ENCODE measurements at regions not wholly inside any gene's neighbourhood (a gene's known extent, or its start where the extent isn't known, plus 50 kb on each side); places are given as distances from the start of the nearest gene placed in this dataset.

GRCh38 chr4:30620711-30621110 lies 99.5 kb upstream of the PCDH7 start:
- H3K4me3 ChIP-seq (ENCODE audit: low read depth, low read length): no peak overlapping the region
- DNase-seq (ENCODE audit: low read depth): no peak
- TF ChIP-seq, protein P1, sequence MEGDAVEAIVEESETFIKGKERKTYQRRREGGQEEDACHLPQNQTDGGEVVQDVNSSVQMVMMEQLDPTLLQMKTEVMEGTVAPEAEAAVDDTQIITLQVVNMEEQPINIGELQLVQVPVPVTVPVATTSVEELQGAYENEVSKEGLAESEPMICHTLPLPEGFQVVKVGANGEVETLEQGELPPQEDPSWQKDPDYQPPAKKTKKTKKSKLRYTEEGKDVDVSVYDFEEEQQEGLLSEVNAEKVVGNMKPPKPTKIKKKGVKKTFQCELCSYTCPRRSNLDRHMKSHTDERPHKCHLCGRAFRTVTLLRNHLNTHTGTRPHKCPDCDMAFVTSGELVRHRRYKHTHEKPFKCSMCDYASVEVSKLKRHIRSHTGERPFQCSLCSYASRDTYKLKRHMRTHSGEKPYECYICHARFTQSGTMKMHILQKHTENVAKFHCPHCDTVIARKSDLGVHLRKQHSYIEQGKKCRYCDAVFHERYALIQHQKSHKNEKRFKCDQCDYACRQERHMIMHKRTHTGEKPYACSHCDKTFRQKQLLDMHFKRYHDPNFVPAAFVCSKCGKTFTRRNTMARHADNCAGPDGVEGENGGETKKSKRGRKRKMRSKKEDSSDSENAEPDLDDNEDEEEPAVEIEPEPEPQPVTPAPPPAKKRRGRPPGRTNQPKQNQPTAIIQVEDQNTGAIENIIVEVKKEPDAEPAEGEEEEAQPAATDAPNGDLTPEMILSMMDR (IDR thresholded peaks at IDR 0.05; ENCODE audit: insufficient read depth, low read depth, low read length): no peak

DNA sequence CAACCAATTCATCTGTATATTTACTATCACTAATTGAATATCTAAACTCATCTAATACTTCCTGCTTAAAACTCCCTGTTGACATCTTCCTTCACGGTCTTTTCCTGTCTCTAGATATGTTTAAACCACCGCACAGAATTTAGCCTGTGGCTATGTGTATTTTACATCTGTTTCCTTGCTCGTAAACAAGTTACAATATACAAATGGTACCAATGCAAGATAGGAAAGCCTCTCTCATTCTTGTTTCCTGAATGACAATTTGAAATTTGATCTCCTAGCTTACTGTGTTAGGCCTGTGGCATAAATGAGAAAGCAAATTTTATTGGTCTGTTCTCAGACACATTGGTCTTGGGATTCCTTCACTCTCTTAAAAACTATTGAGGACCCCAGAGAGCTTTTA lies 89.7 kb upstream of the PCDH7 start:
- TF ChIP-seq, protein P1 (IDR thresholded peaks at IDR 0.05; ENCODE audit: insufficient read depth, low read depth, low read length): no peak
- no peak for DNase-seq (ENCODE audit: low read depth)
- H3K4me3 ChIP-seq (ENCODE audit: low read depth, low read length): no peak overlapping the region

DNA sequence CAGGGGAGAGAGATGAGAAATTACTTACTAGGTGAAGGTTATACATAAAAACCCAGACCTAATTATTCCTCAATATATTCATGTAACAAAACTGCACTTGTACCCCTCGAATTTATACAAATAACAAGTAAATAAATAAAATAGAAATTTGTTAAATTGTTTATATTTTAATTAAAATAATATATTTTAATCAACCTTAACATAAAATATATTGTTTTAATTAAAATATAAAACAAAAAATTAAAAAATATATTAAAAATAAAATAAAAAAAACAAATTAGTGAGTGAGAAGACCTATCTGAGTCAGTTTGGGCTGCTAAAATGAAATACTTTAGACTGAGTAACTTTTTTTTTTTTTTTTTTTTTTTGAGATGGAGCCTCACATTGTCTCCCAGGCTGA lies 87.4 kb upstream of the PCDH7 start:
- no peak overlapping the region for H3K4me3 ChIP-seq (ENCODE audit: low read depth, low read length)
- TF ChIP-seq, protein P1 (IDR thresholded peaks at IDR 0.05; ENCODE audit: insufficient read depth, low read depth, low read length): no peak
- DNase-seq (ENCODE audit: low read depth): no peak

DNA sequence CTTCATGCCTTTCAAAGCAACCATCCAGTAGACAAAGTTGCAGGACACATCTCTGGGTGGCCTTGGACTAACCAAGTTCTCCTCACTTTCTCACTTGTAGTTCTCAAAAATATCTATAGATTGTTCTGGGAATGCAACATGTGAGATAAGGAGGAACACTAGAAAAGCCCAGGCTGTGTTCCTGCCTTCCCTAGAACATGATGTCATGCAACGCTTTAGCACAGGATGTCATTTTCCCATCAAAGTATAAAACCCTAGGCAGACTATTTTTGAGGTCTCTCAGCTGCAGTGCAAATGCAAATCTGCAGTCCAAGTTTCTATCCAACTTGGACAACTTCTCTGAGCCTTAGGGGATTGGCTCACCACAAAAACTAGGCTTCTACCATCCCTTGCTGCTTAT lies 78.8 kb upstream of the PCDH7 start:
- TF ChIP-seq, protein P1 (IDR thresholded peaks at IDR 0.05; ENCODE audit: insufficient read depth, low read depth, low read length): no peak
- no peak overlapping the region for H3K4me3 ChIP-seq (ENCODE audit: low read depth, low read length)
- no peak for DNase-seq (ENCODE audit: low read depth)

GRCh38 chr4:30642567-30642966 lies 77.6 kb upstream of the PCDH7 start:
- DNase-seq (ENCODE audit: low read depth): no peak
- TF ChIP-seq, protein P1 (IDR thresholded peaks at IDR 0.05; ENCODE audit: insufficient read depth, low read depth, low read length): no peak
- H3K4me3 ChIP-seq (ENCODE audit: low read depth, low read length): no peak overlapping the region

GRCh38 chr4:30653291-30653690 lies 66.9 kb upstream of the PCDH7 start:
- DNase-seq (ENCODE audit: low read depth): no peak
- TF ChIP-seq, protein P1 (IDR thresholded peaks at IDR 0.05; ENCODE audit: insufficient read depth, low read depth, low read length): no peak
- no peak overlapping the region for H3K4me3 ChIP-seq (ENCODE audit: low read depth, low read length)

GRCh38 chr4:30656828-30657227 lies 63.3 kb upstream of the PCDH7 start:
- TF ChIP-seq, protein P1 (IDR thresholded peaks at IDR 0.05; ENCODE audit: insufficient read depth, low read depth, low read length): no peak
- no peak for DNase-seq (ENCODE audit: low read depth)
- H3K4me3 ChIP-seq (ENCODE audit: low read depth, low read length): no peak overlapping the region
